ENCODE measurements at regions not wholly inside any gene's neighbourhood (a gene's known extent, or its start where the extent isn't known, plus 50 kb on each side); places are given as distances from the start of the nearest gene placed in this dataset.

- TF ChIP-seq CTCF (conservative IDR thresholded peaks at IDR 0.05; ENCODE audit: control insufficient read depth, insufficient read depth, low read depth, low read length) = no peak
- no peak overlapping the region for H3K4me3 ChIP-seq (ENCODE audit: control insufficient read depth, low read depth, low read length)
- no peak for DNase-seq (ENCODE audit: low read depth)
Measured at GRCh38 chr14:98163873-98164272, 1108.1 kb downstream of the BCL11B start.

- DNase-seq (ENCODE audit: low read depth) = no peak
- no peak for TF ChIP-seq CTCF (conservative IDR thresholded peaks at IDR 0.05; ENCODE audit: control insufficient read depth, insufficient read depth, low read depth, low read length)
- no peak overlapping the region for H3K4me3 ChIP-seq (ENCODE audit: control insufficient read depth, low read depth, low read length)
Measured at GRCh38 chr14:98165976-98166375, 1106.0 kb downstream of the BCL11B start.

- DNase-seq (ENCODE audit: low read depth) = no peak
- TF ChIP-seq CTCF (conservative IDR thresholded peaks at IDR 0.05; ENCODE audit: control insufficient read depth, insufficient read depth, low read depth, low read length) = no peak
- no peak overlapping the region for H3K4me3 ChIP-seq (ENCODE audit: control insufficient read depth, low read depth, low read length)
Measured at GRCh38 chr14:98167275-98167674, 1104.7 kb downstream of the BCL11B start.

GRCh38 chr14:98167705-98168104 is 1104.3 kb downstream of the BCL11B start:
- no peak for DNase-seq (ENCODE audit: low read depth)
- no peak for TF ChIP-seq CTCF (conservative IDR thresholded peaks at IDR 0.05; ENCODE audit: control insufficient read depth, insufficient read depth, low read depth, low read length)
- H3K4me3 ChIP-seq (ENCODE audit: control insufficient read depth, low read depth, low read length) = no peak overlapping the region

DNA sequence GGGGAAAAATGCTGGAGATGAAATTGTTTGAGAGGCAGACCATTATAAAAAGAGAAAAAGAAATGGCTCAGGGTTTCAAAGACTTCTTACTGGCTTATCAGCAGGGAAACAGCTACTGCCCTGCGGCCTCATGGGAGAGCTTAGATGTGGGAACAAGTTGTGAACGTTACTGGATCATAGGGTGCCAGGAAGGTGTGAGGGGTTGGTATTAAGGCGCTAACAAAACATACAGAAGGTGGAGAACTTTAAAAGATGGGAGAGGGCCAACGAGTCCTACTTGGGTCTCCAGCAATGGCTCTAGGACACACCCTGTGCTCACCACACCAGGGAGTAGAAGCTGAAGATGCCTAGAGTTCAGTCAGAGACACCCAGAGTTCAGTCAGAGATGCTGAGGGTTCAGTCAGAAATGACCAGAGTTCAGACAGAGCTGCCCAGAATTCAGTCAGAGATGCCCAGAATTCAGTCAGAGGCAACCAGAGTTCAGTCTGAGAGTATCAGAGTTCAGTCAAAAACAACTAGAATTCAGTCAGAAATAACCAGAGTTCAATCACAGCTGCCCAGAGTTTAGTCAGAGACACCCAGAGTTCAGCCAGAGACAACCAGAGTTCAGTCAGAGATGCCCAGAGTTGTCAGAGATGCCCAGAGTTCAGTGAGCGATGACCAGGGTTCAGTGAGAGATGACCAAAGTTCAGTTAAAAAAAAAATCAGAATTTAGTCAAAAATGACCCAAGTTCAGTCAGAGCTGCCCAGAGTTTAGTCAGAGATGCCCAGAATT is 1103.6 kb downstream of the BCL11B start:
- TF ChIP-seq CTCF (conservative IDR thresholded peaks at IDR 0.05; ENCODE audit: control insufficient read depth, insufficient read depth, low read depth, low read length) = no peak
- H3K4me3 ChIP-seq (ENCODE audit: control insufficient read depth, low read depth, low read length) = no peak overlapping the region
- no peak for DNase-seq (ENCODE audit: low read depth)

DNA sequence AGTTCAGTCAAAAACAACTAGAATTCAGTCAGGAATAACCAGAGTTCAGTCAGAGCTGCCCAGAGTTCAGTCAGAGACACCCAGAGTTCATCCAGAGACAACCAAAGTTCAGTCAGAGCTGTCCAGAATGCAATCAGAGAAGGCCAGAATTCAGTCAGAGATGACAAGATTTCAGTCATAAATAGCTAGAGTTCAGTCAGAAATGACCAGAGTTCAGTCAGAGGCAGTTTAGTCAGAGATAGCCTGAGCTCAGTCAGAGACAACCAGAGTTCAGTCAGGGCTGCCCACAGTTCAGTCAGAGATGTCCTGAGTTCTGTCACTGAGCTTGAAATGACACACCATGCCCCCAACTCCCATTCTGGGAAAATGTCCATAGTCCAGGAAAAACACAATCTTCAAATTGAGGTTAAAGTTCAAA is 1102.8 kb downstream of the BCL11B start:
- no peak for DNase-seq (ENCODE audit: low read depth)

More for the DNA sequence above, 1102.8 kb downstream of the BCL11B start:
- TF ChIP-seq CTCF (conservative IDR thresholded peaks at IDR 0.05; ENCODE audit: control insufficient read depth, insufficient read depth, low read depth, low read length) = no peak
- no peak overlapping the region for H3K4me3 ChIP-seq (ENCODE audit: control insufficient read depth, low read depth, low read length)

All from fibroblast of mammary gland (primary cell).